Chondrocyte (in vitro differentiated cells): ENCODE measurements at regions not wholly inside any gene's neighbourhood (a gene's known extent, or its start where the extent isn't known, plus 50 kb on each side); places are given as distances from the start of the nearest gene placed in this dataset.
A peak's percentile ranks its signal among the peaks of the same experiment; 100 is the strongest.
"Not testable (repeated sequence)": the region's sequence is repeated elsewhere in the genome, so short reads cannot be mapped to it uniquely, and the experiment has no call there.

Experiments used
- DNase-seq: peaks from one replicate; pipeline ENCODE4 v3.0.0; 2021; ENCODE audit warnings: mixed read lengths, low spot score
- H3K27ac Mint-ChIP-seq: one replicate; pipeline ENCODE4 v1.8.0; 2021; ENCODE audit warnings: mild to moderate bottlenecking, moderate library complexity, mixed read lengths; ENCODE audit not compliant: unreplicated experiment
- H3K27me3 Mint-ChIP-seq: 2 replicates; pipeline ENCODE4 v1.8.0; 2021; ENCODE audit warnings: low read depth, mixed read lengths
- H3K36me3 Mint-ChIP-seq: 2 replicates; pipeline ENCODE4 v1.8.0; 2021; ENCODE audit warnings: low read depth, mixed read lengths
- H3K4me1 Mint-ChIP-seq: 2 replicates; pipeline ENCODE4 v1.8.0; 2021; ENCODE audit warnings: low read depth, mild to moderate bottlenecking, mixed read lengths
- H3K4me3 Mint-ChIP-seq: one replicate; pipeline ENCODE4 v1.8.0; 2021; ENCODE audit warnings: mild to moderate bottlenecking, moderate library complexity, mixed read lengths; ENCODE audit not compliant: unreplicated experiment
- H3K9me3 Mint-ChIP-seq: 2 replicates; pipeline ENCODE4 v1.8.0; 2021; ENCODE audit warnings: low read depth, mixed read lengths
- TF ChIP-seq, protein P1 (sequence below): fragments of 200-600 bp; sonication (generic); IDR thresholded peaks from 2 replicates; pipeline ENCODE4 v1.5.0; 2021; ENCODE audit warnings: antibody characterized with exemption, mild to moderate bottlenecking, moderate library complexity

DNA sequence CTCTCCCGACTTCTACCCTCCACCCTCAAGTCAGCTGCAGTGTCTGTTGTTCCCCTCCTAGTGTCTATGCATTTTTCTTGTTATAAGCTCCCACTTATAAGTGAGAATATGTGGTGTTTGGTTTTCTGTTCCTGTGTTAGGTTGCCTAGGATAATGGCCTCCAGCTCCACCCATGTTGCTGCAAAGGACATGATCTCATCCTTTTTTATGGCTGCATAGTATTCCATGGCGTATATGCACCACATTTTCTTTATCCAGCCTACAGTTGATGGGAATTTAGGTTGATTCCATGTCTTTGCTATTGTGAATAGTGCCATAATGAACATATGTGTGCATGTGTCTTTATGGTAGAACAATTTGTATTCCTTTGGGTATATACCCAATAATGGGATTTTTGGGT, 80.7 kb downstream of the SPTSSA start:
- H3K27ac Mint-ChIP-seq, H3K9me3 Mint-ChIP-seq: not testable (repeated sequence)
- H3K4me1 Mint-ChIP-seq, result peaks cover 12% of the 10 kb centered on the region

DNA sequence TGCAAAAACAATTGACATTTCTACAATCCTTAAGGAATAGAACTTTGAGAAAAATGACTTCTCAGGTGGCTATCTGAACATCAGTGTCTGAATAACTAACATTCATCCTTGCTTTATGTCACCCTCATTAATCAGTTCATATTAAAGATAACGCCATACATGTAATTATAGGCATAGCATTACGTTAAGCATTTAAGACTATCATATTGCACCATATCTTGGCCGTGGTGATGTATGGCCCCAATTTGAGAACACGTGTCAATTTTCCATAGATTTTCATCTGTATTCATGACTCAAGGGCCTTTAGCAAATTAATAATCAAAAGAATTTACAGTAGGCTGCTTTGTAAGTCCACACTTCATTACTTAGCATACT, 81.6 kb downstream of the SPTSSA start:
- TF ChIP-seq, protein P1, sequence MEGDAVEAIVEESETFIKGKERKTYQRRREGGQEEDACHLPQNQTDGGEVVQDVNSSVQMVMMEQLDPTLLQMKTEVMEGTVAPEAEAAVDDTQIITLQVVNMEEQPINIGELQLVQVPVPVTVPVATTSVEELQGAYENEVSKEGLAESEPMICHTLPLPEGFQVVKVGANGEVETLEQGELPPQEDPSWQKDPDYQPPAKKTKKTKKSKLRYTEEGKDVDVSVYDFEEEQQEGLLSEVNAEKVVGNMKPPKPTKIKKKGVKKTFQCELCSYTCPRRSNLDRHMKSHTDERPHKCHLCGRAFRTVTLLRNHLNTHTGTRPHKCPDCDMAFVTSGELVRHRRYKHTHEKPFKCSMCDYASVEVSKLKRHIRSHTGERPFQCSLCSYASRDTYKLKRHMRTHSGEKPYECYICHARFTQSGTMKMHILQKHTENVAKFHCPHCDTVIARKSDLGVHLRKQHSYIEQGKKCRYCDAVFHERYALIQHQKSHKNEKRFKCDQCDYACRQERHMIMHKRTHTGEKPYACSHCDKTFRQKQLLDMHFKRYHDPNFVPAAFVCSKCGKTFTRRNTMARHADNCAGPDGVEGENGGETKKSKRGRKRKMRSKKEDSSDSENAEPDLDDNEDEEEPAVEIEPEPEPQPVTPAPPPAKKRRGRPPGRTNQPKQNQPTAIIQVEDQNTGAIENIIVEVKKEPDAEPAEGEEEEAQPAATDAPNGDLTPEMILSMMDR, result no peak
- no peak for DNase-seq
- no peaks in the 10 kb centered on the region for H3K36me3 Mint-ChIP-seq
- peaks cover 12% of the 10 kb centered on the region for H3K4me1 Mint-ChIP-seq
- no peak overlapping the region for H3K27ac Mint-ChIP-seq
- no peaks in the 10 kb centered on the region for H3K9me3 Mint-ChIP-seq
- no peaks in the 10 kb centered on the region for H3K27me3 Mint-ChIP-seq
- no peak overlapping the region for H3K4me3 Mint-ChIP-seq

More for the DNA sequence above, 80.7 kb downstream of the SPTSSA start:
- not testable (repeated sequence) for H3K36me3 Mint-ChIP-seq, H3K4me3 Mint-ChIP-seq, H3K27me3 Mint-ChIP-seq, DNase-seq

DNA sequence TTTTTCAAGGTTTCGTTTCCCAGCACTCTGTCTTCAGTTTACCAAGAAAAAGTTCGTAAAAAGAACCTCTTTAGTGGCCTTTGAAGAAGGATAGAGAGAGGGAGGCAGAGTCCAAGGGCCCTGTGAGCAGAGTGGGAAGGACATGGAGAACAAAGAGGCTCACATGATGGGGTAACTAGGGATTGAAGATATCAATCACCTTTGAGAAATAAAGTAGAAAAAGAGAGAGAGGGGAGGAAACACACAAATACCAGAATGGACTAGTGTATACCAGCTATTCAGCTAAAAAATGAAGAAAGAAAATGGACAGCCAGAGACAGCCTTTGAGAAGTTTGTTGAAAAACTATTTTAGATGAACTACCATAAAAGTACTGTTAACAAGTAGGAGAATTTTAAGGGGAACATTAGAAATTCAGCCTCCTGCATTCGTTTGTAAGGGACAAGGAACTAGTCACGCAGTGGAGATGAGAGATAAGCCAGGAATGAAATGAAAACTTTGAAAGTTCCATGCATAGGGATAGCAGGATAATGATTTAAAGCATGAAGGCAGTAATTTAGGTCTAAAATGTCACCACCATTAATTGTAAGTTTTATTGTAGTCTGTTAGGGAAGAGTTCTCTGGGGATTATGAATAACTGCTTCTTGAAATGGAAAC, 82.1 kb downstream of the SPTSSA start:
- Mint-ChIP-seq H3K4me3 (no peak overlapping the region), H3K9me3 (no peaks in the 10 kb centered on the region), H3K4me1 (peaks cover 12% of the 10 kb centered on the region), H3K27ac (peak overlapping the region; percentile 55), H3K36me3 (no peaks in the 10 kb centered on the region), H3K27me3 (no peaks in the 10 kb centered on the region)
- TF ChIP-seq, protein P1, result no peak
- no peak for DNase-seq

DNA sequence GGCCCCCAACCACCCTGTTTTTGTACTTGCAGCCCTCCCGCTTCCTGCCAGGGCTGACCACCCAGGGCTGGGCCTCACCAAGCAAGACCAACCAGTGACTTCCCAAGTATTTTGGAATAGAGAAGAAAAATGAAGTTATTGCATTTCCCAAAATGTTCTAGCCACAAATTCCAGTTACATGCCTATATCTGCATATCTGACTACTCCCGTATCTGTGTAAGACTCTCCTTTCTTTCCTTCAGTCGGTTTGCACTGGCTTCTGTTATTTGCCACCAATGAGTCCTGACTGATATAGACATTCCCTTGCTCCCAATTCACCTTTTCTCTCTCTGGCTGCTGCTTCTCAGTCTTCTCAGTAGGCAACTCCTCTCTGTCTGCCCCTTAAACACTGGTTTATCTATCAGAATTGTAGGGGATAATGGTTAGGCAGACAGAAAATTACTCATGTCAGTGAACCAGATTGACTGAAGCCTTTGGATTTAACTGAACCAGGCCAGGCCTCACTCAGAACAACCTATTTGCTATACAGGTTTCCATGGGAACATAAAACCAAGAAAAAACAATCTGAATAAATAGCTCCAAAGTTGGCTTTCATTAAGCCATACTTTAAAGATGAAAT, 85.3 kb downstream of the SPTSSA start:
- Mint-ChIP-seq H3K36me3 (no peaks in the 10 kb centered on the region), H3K27me3 (peaks cover 5% of the 10 kb centered on the region), H3K27ac (no peak overlapping the region), H3K9me3 (no peaks in the 10 kb centered on the region), H3K4me1 (peaks cover 12% of the 10 kb centered on the region), H3K4me3 (no peak overlapping the region)
- TF ChIP-seq, protein P1, result no peak
- DNase-seq, result no peak

DNA sequence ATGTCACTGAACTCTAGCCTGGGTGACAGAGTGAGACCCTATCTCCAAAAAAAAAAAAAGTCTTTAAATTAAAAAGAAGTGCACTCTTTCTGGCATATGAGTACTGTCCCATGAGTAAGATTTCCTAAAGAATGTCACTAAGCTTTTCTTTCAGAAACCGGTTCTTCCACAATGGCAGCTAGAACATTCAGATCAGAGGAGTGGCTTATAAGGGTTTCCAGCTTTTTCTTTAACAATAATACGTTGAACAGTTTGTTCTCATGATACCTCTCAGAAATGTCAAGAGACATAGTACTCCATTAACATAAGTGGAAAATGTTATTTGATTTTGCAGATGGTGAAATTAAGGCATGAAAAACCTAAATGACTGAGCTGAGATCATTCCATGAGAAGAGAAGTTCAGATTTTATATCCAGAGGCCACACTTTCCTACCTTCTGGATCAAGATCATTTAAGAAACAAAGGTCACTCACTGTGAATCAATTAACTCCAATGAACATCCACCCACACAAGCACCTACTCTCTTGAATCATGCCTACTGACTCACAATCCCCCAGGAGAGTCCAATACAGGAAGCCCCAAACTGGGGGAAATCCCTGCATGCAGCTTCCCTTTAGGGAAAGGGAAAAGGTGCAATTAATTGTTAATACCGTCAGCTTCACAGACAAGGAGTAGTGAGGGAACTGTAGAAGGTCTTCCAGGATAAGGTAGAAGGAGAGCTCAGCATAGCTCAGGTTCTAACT, 86.9 kb downstream of the SPTSSA start:
- H3K4me3 Mint-ChIP-seq, result no peak overlapping the region
- H3K9me3 Mint-ChIP-seq, result no peaks in the 10 kb centered on the region
- DNase-seq, result no peak

More for the DNA sequence above, 86.9 kb downstream of the SPTSSA start:
- no peaks in the 10 kb centered on the region for H3K36me3 Mint-ChIP-seq
- TF ChIP-seq, protein P1, result no peak
- H3K4me1 Mint-ChIP-seq, result peaks cover 11% of the 10 kb centered on the region
- no peak overlapping the region for H3K27ac Mint-ChIP-seq
- peaks cover 5% of the 10 kb centered on the region for H3K27me3 Mint-ChIP-seq
